Parathyroid adenoma (tissue), 2 donors: ENCODE measurements at regions not wholly inside any gene's neighbourhood (a gene's known extent, or its start where the extent isn't known, plus 50 kb on each side); places are given as distances from the start of the nearest gene placed in this dataset.
A peak's percentile ranks its signal among the peaks of the same experiment; 100 is the strongest.
"Not testable (repeated sequence)": the region's sequence is repeated elsewhere in the genome, so short reads cannot be mapped to it uniquely, and the experiment has no call there.

Source experiments
- H2AFZ ChIP-seq: fragments of 300-600 bp; sonication (generic); one replicate; pipeline ENCODE4 v1.7.0; 2017; ENCODE audit warnings: antibody characterized with exemption, mild to moderate bottlenecking
- H3K27ac ChIP-seq: fragments of 300-600 bp; sonication (generic); one replicate; pipeline ENCODE4 v1.7.0; 2017
- H3K27me3 ChIP-seq: fragments of 300-600 bp; sonication (generic); one replicate; pipeline ENCODE4 v1.7.0; 2017; ENCODE audit warnings: low read length; ENCODE audit not compliant: control insufficient read depth, insufficient read depth
- H3K36me3 ChIP-seq: fragments of 300-600 bp; sonication (generic); one replicate; pipeline ENCODE4 v1.7.0; 2017; ENCODE audit warnings: low read length; ENCODE audit not compliant: control insufficient read depth, insufficient read depth
- H3K4me1 ChIP-seq: fragments of 300-600 bp; sonication (generic); one replicate; pipeline ENCODE4 v1.7.0; 2017; ENCODE audit warnings: control low read depth
- H3K4me2 ChIP-seq: fragments of 300-600 bp; sonication (generic); one replicate; pipeline ENCODE4 v1.7.0; 2017; ENCODE audit warnings: low read length
- H3K4me3 ChIP-seq: fragments of 300-600 bp; sonication (generic); one replicate; pipeline ENCODE4 v1.7.0; 2017; ENCODE audit warnings: low read depth, low read length
- H3K79me2 ChIP-seq: fragments of 300-600 bp; sonication (generic); one replicate; pipeline ENCODE4 v1.7.0; 2017; ENCODE audit warnings: control low read depth
- H3K9ac ChIP-seq: fragments of 300-600 bp; sonication (generic); one replicate; pipeline ENCODE4 v1.7.0; 2017; ENCODE audit warnings: mild to moderate bottlenecking
- H3K9me3 ChIP-seq: fragments of 300-600 bp; sonication (generic); one replicate; pipeline ENCODE4 v1.7.0; 2017; ENCODE audit warnings: low read length; ENCODE audit not compliant: control insufficient read depth
- TF ChIP-seq, protein P1 (sequence below): fragments of 300-600 bp; sonication (generic); IDR thresholded peaks from one replicate; pipeline ENCODE4 v1.7.0; 2017; ENCODE audit warnings: antibody characterized with exemption, mild to moderate bottlenecking
- donor health status: primary hyperparathyroidism.

DNA sequence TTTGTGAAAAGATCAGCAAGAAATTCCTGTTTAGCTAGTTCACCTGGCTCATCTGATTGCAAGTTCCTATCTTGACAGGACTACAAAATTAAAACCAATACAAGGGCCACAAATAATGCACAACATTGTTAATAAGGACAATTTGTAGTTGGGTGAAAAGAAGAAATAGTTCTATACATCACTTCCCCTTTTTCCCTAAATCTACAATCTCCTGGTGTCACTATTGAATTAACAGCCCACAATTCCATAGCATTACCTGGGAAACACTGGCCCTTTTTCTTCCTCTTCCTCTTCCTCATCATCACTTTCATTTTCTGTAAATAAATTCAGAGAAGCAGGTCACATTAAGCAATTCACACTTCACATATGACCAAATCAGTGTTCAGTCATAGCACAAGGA is 366.9 kb downstream of the FAM72C start:
- H3K4me2 ChIP-seq, result no peak overlapping the region
- H3K27ac ChIP-seq, result no peak overlapping the region
- no peaks in the 10 kb centered on the region for H3K4me1 ChIP-seq
- H3K4me3 ChIP-seq, result no peak overlapping the region
- H2AFZ ChIP-seq, result no peak overlapping the region
- no peak overlapping the region for H3K9ac ChIP-seq
- no peaks in the 10 kb centered on the region for H3K27me3 ChIP-seq
- H3K9me3 ChIP-seq, result no peaks in the 10 kb centered on the region
- TF ChIP-seq, protein P1, sequence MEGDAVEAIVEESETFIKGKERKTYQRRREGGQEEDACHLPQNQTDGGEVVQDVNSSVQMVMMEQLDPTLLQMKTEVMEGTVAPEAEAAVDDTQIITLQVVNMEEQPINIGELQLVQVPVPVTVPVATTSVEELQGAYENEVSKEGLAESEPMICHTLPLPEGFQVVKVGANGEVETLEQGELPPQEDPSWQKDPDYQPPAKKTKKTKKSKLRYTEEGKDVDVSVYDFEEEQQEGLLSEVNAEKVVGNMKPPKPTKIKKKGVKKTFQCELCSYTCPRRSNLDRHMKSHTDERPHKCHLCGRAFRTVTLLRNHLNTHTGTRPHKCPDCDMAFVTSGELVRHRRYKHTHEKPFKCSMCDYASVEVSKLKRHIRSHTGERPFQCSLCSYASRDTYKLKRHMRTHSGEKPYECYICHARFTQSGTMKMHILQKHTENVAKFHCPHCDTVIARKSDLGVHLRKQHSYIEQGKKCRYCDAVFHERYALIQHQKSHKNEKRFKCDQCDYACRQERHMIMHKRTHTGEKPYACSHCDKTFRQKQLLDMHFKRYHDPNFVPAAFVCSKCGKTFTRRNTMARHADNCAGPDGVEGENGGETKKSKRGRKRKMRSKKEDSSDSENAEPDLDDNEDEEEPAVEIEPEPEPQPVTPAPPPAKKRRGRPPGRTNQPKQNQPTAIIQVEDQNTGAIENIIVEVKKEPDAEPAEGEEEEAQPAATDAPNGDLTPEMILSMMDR, result no peak
- no peaks in the 10 kb centered on the region for H3K36me3 ChIP-seq
- no peaks in the 10 kb centered on the region for H3K79me2 ChIP-seq

DNA sequence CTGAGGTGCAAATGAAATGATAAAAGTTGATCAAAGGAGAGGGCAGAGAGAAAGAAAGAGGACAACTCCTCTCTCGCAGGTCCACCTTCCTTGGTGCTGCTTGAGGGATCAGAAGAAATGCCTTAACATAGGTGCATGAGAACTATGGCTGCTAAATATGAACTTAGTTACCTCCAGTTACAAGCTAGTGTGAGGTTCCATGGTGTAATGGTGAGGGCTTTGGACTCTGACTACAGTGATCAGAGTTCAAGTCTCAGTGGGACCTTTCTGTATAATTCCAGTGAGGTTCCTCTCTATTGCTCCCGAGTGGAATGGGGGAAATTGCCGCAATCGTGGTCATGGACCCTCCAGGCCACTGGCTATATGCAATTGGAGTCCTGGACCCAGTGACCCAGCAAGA is 387.3 kb downstream of the FAM72C start:
- TF ChIP-seq, protein P1, result no peak
- no peak overlapping the region for H3K27ac ChIP-seq
- no peak overlapping the region for H3K4me3 ChIP-seq

DNA sequence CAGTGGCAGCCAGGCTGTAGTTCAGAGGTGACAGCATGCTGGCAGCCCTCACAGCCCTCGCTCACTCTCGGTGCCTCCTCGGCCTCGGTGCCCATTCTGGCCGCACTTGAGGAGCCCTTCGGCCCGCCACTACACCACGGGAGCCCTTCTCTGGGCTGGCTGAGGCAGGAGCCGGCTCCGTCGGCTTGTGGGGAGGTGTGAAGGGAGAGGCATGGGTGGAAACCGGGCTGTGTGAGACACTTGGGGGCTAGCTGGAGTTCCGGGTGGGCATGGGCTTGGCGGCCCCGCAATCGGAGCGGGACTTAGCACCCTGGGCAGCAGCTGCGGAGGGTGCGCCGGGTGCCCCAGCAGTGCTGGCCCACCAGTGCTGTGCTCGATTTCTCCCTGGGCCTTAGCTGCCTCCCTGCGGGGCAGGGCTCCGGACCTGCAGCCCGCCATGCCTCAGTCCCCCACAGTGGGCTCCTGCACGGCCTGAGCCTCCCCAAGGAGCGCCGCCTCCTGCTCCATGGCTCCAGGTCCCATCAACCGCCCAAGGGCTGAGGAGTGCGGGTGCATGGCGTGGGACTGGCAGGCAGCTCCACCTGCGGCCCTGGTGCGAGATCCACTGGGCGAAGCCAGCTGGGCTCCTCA is 396.8 kb downstream of the FAM72C start:
- no peaks in the 10 kb centered on the region for H3K9me3 ChIP-seq
- H3K9ac ChIP-seq, result no peak overlapping the region
- no peak overlapping the region for H3K27ac ChIP-seq
- TF ChIP-seq, protein P1, result no peak
- no peaks in the 10 kb centered on the region for H3K36me3 ChIP-seq
- H3K79me2 ChIP-seq, result no peaks in the 10 kb centered on the region
- no peak overlapping the region for H3K4me3 ChIP-seq
- no peaks in the 10 kb centered on the region for H3K4me1 ChIP-seq
- H2AFZ ChIP-seq, result no peak overlapping the region
- H3K27me3 ChIP-seq, result no peaks in the 10 kb centered on the region
- H3K4me2 ChIP-seq, result no peak overlapping the region

More for the DNA sequence above, 387.3 kb downstream of the FAM72C start:
- H3K4me2 ChIP-seq, result no peak overlapping the region
- no peaks in the 10 kb centered on the region for H3K27me3 ChIP-seq
- H2AFZ ChIP-seq, result no peak overlapping the region
- H3K79me2 ChIP-seq, result no peaks in the 10 kb centered on the region
- no peak overlapping the region for H3K9ac ChIP-seq
- H3K36me3 ChIP-seq, result no peaks in the 10 kb centered on the region
- H3K9me3 ChIP-seq, result no peaks in the 10 kb centered on the region
- no peaks in the 10 kb centered on the region for H3K4me1 ChIP-seq

DNA sequence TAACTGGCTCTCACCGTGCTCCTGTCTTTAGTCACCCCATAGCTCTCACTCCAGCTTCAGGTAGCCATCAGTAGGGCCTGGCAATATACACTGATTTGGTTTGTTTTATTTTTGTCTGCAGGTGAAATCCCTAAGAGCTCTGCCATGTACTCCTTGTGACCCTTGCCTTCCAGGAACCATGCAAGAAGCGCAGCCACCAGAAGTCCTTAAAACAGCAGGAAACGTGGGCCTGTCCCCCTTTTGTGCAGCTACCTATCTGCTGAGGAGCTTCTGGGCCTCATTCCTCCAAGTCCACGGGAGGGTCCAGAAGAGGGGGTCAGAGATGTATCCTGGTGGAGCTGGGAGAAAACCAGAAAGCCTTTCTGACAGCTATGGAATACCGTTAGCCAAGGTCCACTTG is 399.1 kb downstream of the FAM72C start:
- H3K36me3 ChIP-seq, H3K27ac ChIP-seq, H3K9ac ChIP-seq, H3K4me1 ChIP-seq, H3K4me2 ChIP-seq, H3K4me3 ChIP-seq, H3K79me2 ChIP-seq, H2AFZ ChIP-seq, H3K9me3 ChIP-seq, H3K27me3 ChIP-seq: not testable (repeated sequence)

DNA sequence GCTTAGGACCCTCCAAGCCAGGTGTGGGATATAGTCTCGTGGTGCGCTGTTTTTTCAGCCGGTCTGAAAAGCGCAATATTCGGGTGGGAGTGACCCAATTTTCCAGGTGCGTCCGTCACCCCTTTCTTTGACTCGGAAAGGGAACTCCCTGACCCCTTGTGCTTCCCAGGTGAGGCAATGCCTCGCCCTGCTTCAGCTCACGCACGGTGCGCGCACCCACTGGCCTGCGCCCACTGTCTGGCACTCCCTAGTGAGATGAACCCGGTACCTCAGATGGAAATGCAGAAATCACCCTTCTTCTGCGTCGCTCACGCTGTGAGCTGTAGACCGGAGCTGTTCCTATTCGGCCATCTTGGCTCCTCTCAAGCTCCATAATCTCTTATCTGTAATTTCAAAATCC is 408.0 kb downstream of the FAM72C start:
- H3K9me3 ChIP-seq, H3K79me2 ChIP-seq, H3K9ac ChIP-seq, H3K36me3 ChIP-seq, H2AFZ ChIP-seq, H3K27ac ChIP-seq, H3K27me3 ChIP-seq, H3K4me1 ChIP-seq: not testable (repeated sequence)
- H3K4me2 ChIP-seq, result peak overlapping the region; percentile 35
- peak overlapping the region; percentile 46 for H3K4me3 ChIP-seq

DNA sequence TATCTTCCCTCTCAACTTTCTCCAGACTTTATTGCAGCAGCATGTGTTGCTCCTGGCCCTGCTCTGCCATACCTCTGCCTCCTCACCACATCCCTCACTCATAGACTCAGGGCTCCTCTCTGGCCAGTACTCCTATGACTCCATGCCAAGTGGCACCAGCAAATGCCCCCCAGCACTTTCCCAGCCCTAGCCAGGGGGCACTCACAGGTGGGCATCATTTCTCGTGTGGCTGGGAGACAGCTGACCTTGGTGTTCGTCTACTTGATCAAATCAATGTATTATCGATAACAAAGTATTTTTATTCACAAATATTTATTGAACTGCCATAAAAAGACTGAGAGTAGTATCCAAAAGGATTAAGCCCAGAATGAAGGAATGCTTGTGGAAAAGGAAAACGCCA is 418.2 kb downstream of the FAM72C start:
- H3K4me3 ChIP-seq, result no peak overlapping the region
- H3K9me3 ChIP-seq, result no peaks in the 10 kb centered on the region

DNA sequence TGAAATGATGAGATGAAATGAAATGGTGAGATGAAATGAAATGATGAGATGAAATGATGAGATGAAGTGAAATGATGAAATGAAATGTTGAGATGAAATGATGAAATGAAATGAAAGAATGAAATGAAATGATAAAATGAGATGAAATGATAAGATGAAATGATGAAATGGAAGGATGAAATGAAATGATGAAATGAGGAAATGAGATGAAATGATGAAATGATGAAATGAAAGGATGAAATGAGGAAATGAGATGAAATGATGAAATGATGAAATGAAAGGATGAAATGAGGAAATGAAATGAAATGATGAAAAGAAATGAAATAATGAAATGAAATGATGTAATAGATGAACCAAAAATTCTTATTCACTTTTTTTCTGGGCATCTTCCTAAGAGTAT is 467.1 kb downstream of the FAM72C start:
- H3K36me3 ChIP-seq, H3K4me2 ChIP-seq, H3K9me3 ChIP-seq, H3K9ac ChIP-seq, H3K27ac ChIP-seq, H3K4me3 ChIP-seq, H3K27me3 ChIP-seq, H2AFZ ChIP-seq, H3K4me1 ChIP-seq, H3K79me2 ChIP-seq: not testable (repeated sequence)

More for the DNA sequence above, 418.2 kb downstream of the FAM72C start:
- no peaks in the 10 kb centered on the region for H3K4me1 ChIP-seq
- H3K27ac ChIP-seq, result no peak overlapping the region
- H3K27me3 ChIP-seq, result no peaks in the 10 kb centered on the region
- H3K4me2 ChIP-seq, result no peak overlapping the region
- H3K36me3 ChIP-seq, result no peaks in the 10 kb centered on the region
- H3K9ac ChIP-seq, result no peak overlapping the region
- TF ChIP-seq, protein P1, result no peak
- no peaks in the 10 kb centered on the region for H3K79me2 ChIP-seq
- no peak overlapping the region for H2AFZ ChIP-seq

DNA sequence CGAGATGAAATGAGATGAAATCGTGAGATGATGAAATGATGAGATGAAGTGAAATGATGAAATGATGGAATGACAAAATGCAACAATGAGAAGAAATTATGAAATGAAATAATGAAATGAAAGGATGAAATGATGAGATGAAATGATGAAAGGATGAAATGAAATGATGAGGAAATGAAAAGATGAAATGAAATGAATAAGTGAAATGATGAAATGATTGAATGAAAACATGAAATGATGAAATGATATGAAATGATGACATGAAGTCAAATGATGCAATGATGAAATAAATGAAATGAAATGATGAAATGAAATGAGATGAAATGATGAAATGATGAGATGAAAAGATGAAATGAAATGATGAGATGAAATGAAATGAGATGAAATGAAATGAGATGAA is 467.7 kb downstream of the FAM72C start:
- H3K4me1 ChIP-seq, H3K4me2 ChIP-seq, H2AFZ ChIP-seq, H3K9me3 ChIP-seq, H3K27me3 ChIP-seq, H3K27ac ChIP-seq, H3K4me3 ChIP-seq, H3K36me3 ChIP-seq, H3K79me2 ChIP-seq, H3K9ac ChIP-seq: not testable (repeated sequence)
